Ishikawa (cell line): ENCODE measurements at regions not wholly inside any gene's neighbourhood (a gene's known extent, or its start where the extent isn't known, plus 50 kb on each side); places are given as distances from the start of the nearest gene placed in this dataset.

Experiments
- CEBPB ChIP-seq: IDR thresholded peaks from 2 replicates; pipeline ENCODE4 v1.6.1; 2012
- EGR1 ChIP-seq: IDR thresholded peaks from 2 replicates; pipeline ENCODE4 v1.6.1; 2012
- EP300 ChIP-seq: IDR thresholded peaks from 2 replicates; pipeline ENCODE4 v1.6.1; 2012; ENCODE audit warnings: borderline replicate concordance
- FOXM1 ChIP-seq: IDR thresholded peaks from 2 replicates; pipeline ENCODE4 v1.6.1; 2012; ENCODE audit warnings: low read depth, borderline replicate concordance
- NFIC ChIP-seq: IDR thresholded peaks from 2 replicates; pipeline ENCODE4 v1.6.1; 2012
- RAD21 ChIP-seq: IDR thresholded peaks from 2 replicates; pipeline ENCODE4 v1.6.1; 2012; ENCODE audit warnings: low read depth
- TAF1 ChIP-seq: IDR thresholded peaks from 2 replicates; pipeline ENCODE4 v1.6.1; 2012; ENCODE audit warnings: low read depth, mild to moderate bottlenecking
- TCF12 ChIP-seq: IDR thresholded peaks from 2 replicates; pipeline ENCODE4 v1.6.1; 2012; ENCODE audit warnings: low read depth
- TEAD4 ChIP-seq: IDR thresholded peaks from 2 replicates; pipeline ENCODE4 v1.6.1; 2012
- YY1 ChIP-seq: IDR thresholded peaks from 2 replicates; pipeline ENCODE4 v1.6.1; 2012; ENCODE audit warnings: low read depth
- ZBTB7A ChIP-seq: IDR thresholded peaks from 2 replicates; pipeline ENCODE4 v1.6.1; 2012; ENCODE audit warnings: low read depth
- TF ChIP-seq, protein P1 (sequence below): IDR thresholded peaks from 2 replicates; pipeline ENCODE4 v1.6.1; 2012
- TF ChIP-seq, protein P2 (sequence below): IDR thresholded peaks from 2 replicates; pipeline ENCODE4 v1.6.1; 2012; ENCODE audit warnings: low read depth, mild to moderate bottlenecking

DNA sequence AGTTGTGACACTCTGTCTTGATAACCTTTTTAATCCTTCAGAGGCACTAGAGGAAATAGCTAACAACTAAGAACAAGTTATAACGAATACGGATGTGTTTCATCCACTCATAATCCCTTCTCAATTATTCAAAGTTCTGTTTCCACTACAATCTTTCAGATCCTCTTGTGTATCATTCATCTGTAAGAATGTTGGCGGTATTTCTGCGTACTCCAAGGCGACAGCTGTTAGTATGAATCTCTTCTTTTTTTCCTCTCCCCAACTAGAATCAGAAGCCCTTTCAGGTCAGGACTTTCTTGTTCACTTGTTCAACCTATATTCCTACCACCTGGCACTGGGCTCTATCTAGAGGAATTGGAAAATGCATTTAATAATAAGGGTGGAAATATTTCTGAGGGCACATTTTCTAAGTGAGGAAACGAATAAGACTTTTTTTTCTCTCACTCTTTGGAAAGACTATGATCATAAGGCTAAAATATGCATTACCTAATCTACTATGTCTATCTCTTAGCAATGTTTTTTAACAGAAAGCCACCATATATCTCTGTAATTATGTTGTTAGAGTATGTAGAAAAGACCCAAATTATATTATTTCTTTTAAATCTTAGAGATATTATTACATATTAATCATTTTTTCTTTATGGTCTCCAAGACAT is 492.9 kb downstream of the PCDH20 start:
- TF ChIP-seq EGR1 (no peak), EP300 (no peak), TCF12 (no peak), TAF1 (no peak), CEBPB (no peak), RAD21 (no peak), YY1 (no peak), ZBTB7A (no peak), TEAD4 (no peak), FOXM1 (no peak), NFIC (no peak)
- TF ChIP-seq, protein P1, sequence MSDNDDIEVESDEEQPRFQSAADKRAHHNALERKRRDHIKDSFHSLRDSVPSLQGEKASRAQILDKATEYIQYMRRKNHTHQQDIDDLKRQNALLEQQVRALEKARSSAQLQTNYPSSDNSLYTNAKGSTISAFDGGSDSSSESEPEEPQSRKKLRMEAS = no peak
- TF ChIP-seq, protein P2, sequence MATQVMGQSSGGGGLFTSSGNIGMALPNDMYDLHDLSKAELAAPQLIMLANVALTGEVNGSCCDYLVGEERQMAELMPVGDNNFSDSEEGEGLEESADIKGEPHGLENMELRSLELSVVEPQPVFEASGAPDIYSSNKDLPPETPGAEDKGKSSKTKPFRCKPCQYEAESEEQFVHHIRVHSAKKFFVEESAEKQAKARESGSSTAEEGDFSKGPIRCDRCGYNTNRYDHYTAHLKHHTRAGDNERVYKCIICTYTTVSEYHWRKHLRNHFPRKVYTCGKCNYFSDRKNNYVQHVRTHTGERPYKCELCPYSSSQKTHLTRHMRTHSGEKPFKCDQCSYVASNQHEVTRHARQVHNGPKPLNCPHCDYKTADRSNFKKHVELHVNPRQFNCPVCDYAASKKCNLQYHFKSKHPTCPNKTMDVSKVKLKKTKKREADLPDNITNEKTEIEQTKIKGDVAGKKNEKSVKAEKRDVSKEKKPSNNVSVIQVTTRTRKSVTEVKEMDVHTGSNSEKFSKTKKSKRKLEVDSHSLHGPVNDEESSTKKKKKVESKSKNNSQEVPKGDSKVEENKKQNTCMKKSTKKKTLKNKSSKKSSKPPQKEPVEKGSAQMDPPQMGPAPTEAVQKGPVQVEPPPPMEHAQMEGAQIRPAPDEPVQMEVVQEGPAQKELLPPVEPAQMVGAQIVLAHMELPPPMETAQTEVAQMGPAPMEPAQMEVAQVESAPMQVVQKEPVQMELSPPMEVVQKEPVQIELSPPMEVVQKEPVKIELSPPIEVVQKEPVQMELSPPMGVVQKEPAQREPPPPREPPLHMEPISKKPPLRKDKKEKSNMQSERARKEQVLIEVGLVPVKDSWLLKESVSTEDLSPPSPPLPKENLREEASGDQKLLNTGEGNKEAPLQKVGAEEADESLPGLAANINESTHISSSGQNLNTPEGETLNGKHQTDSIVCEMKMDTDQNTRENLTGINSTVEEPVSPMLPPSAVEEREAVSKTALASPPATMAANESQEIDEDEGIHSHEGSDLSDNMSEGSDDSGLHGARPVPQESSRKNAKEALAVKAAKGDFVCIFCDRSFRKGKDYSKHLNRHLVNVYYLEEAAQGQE = no peak
